ENCODE measurements at regions not wholly inside any gene's neighbourhood (a gene's known extent, or its start where the extent isn't known, plus 50 kb on each side); places are given as distances from the start of the nearest gene placed in this dataset.

GRCh38 chr12:19834592-19834991 is 395.3 kb downstream of the AEBP2 start:
- no peak for DNase-seq

GRCh38 chr12:19836056-19836455 is 396.8 kb downstream of the AEBP2 start:
- DNase-seq: no peak

- DNase-seq: no peak
These were observed 397.2 kb downstream of the AEBP2 start for GRCh38 chr12:19836456-19836855.

GRCh38 chr12:19837543-19837942 is 398.3 kb downstream of the AEBP2 start:
- no peak for DNase-seq

GRCh38 chr12:19841451-19841850 is 402.2 kb downstream of the AEBP2 start:
- no peak for DNase-seq

GRCh38 chr12:19842116-19842515 is 402.8 kb downstream of the AEBP2 start:
- no peak for DNase-seq

- DNase-seq: no peak
These were observed 404.9 kb downstream of the AEBP2 start for GRCh38 chr12:19844224-19844623.

GRCh38 chr12:19846574-19846973 is 407.3 kb downstream of the AEBP2 start:
- no peak for DNase-seq

GRCh38 chr12:19847294-19848059 is 408.2 kb downstream of the AEBP2 start:
- no peak for DNase-seq

- no peak for DNase-seq
These were observed 409.1 kb downstream of the AEBP2 start for GRCh38 chr12:19848421-19848820.

GRCh38 chr12:19849208-19849607 is 409.9 kb downstream of the AEBP2 start:
- no peak for DNase-seq

- no peak for DNase-seq
These were observed 411.2 kb downstream of the AEBP2 start for GRCh38 chr12:19850346-19851065.

- no peak for DNase-seq
These were observed 413.0 kb downstream of the AEBP2 start for GRCh38 chr12:19852100-19852855.

- no peak for DNase-seq
These were observed 416.6 kb downstream of the AEBP2 start for GRCh38 chr12:19855851-19856250.

GRCh38 chr12:19856389-19856788 is 417.1 kb downstream of the AEBP2 start:
- no peak for DNase-seq

GRCh38 chr12:19857204-19857603 is 417.9 kb downstream of the AEBP2 start:
- no peak for DNase-seq

GRCh38 chr12:19867151-19867550 is 427.9 kb downstream of the AEBP2 start:
- no peak for DNase-seq

- no peak for DNase-seq
These were observed 428.7 kb downstream of the AEBP2 start for GRCh38 chr12:19867970-19868369.

GRCh38 chr12:19869413-19869812 is 430.1 kb downstream of the AEBP2 start:
- DNase-seq: no peak

- DNase-seq: no peak
These were observed 433.6 kb downstream of the AEBP2 start for GRCh38 chr12:19872621-19873540.

- no peak for DNase-seq
These were observed 440.8 kb downstream of the AEBP2 start for GRCh38 chr12:19880076-19880475.

GRCh38 chr12:19880721-19881120 is 441.4 kb downstream of the AEBP2 start:
- no peak for DNase-seq

GRCh38 chr12:19882346-19882745 is 443.1 kb downstream of the AEBP2 start:
- DNase-seq: no peak

Data from NCI-H2107 (cell line).